B cell (primary cell): ENCODE measurements at regions not wholly inside any gene's neighbourhood (a gene's known extent, or its start where the extent isn't known, plus 50 kb on each side); places are given as distances from the start of the nearest gene placed in this dataset.

Experiments used
- ATAC-seq: fragments of 200-7000 bp; cut with Tn5 transposase; one replicate; pipeline ENCODE4 v1.10.0; 2021; ENCODE audit warnings: low read depth, mild to moderate bottlenecking, moderate number of reproducible peaks, moderate library complexity
- CTCF ChIA-PET: fragments of 350-600 bp; sonication (Branson Sonifier 250); formaldehyde crosslinking; loops from one replicate; lab custom pipeline; 2021; ENCODE audit warnings: antibody characterized with exemption, inconsistent platforms; lab: Charles Lee
- POLR2A ChIA-PET: fragments of 350-600 bp; sonication (Branson Sonifier 250); formaldehyde crosslinking; loops from one replicate; lab custom pipeline; 2021; ENCODE audit warnings: antibody characterized with exemption; lab: Charles Lee
- DNase-seq: peaks from one replicate; pipeline ENCODE4 v3.0.0; 2013
- H2AFZ ChIP-seq: 2 replicates; pipeline ENCODE4 v1.6.1; 2012; ENCODE audit warnings: mild to moderate bottlenecking, low read depth, low read length; ENCODE audit not compliant: insufficient read depth, poor library complexity, severe bottlenecking
- H3K27ac ChIP-seq, 2 donors: 1 replicate in 1 of 2; 2 replicates in 1 of 2; pipeline ENCODE4 v1.5.1; 2012 to 2013; ENCODE audit warnings: low read length in 2 of 2, mild to moderate bottlenecking in 2 of 2, moderate library complexity in 1 of 2
- H3K27me3 ChIP-seq, 4 experiments: fragments of 200-600 bp in 1 of 4; sonication (generic) in 1 of 4; replicated peaks in 1 of 4; 1 replicate in 2 of 4; 2 replicates in 2 of 4; pipeline versions ENCODE4 v1.6.1 to v1.7.0; 2013 to 2016; ENCODE audit warnings: low read length in 3 of 4, mild to moderate bottlenecking in 2 of 4, mixed read lengths in 1 of 4, moderate library complexity in 1 of 4; ENCODE audit not compliant: insufficient read depth in 4 of 4, control insufficient read depth in 3 of 4; ENCODE audit errors: control extremely low read depth in 1 of 4
- H3K36me3 ChIP-seq, 2 experiments: replicated peaks in 1 of 2; 1 replicate in 1 of 2; 2 replicates in 1 of 2; pipeline versions ENCODE4 v1.6.1 to v1.7.1; 2013; ENCODE audit warnings: low read length in 1 of 2; ENCODE audit not compliant: insufficient read depth in 2 of 2, control insufficient read depth in 1 of 2; ENCODE audit errors: control extremely low read depth in 1 of 2, extremely low read depth in 1 of 2
- H3K4me1 ChIP-seq, 2 donors: fragments of 200-600 bp in 1 of 2; sonication (generic) in 1 of 2; 1 replicate in 1 of 2; 2 replicates in 1 of 2; pipeline versions ENCODE4 v1.5.1 to v1.6.1; 2013 to 2017; ENCODE audit warnings: low read length in 2 of 2; ENCODE audit not compliant: control insufficient read depth in 2 of 2, insufficient read depth in 2 of 2
- H3K4me2 ChIP-seq: replicated peaks from 2 replicates; pipeline ENCODE3; 2012; ENCODE audit warnings: mild to moderate bottlenecking, low read depth, low read length; ENCODE audit not compliant: poor library complexity, severe bottlenecking
- H3K4me3 ChIP-seq, 5 experiments: fragments of 200-600 bp in 1 of 5; sonication (generic) in 1 of 5; 1 replicate in 3 of 5; 2 replicates in 2 of 5; pipeline versions ENCODE4 v1.5.1 to v1.7.0; 2011 to 2016; ENCODE audit warnings: low read length in 4 of 5, mild to moderate bottlenecking in 4 of 5, low read depth in 2 of 5, control low read depth in 1 of 5, moderate library complexity in 1 of 5; ENCODE audit not compliant: insufficient read depth in 1 of 5; ENCODE audit errors: control extremely low read depth in 1 of 5, extremely low read depth in 1 of 5
- H3K79me2 ChIP-seq: fragments of 200-600 bp; sonication (generic); one replicate; pipeline ENCODE4 v1.6.0; 2016; ENCODE audit warnings: low read length; ENCODE audit not compliant: control insufficient read depth, insufficient read depth
- H3K9ac ChIP-seq: fragments of 200-600 bp; sonication (generic); 2 replicates; pipeline ENCODE4 v1.6.1; 2017; ENCODE audit warnings: mild to moderate bottlenecking, low read length, moderate library complexity
- H3K9me3 ChIP-seq, 3 donors: one replicate each; pipeline versions ENCODE4 v1.6.1 to v1.7.1; 2013; ENCODE audit warnings: low read length in 2 of 3; ENCODE audit not compliant: control insufficient read depth in 2 of 3, insufficient read depth in 1 of 3; ENCODE audit errors: control extremely low read depth in 1 of 3
- H4K20me1 ChIP-seq: 2 replicates; pipeline ENCODE4 v1.6.0; 2012; ENCODE audit warnings: mild to moderate bottlenecking, low read length; ENCODE audit not compliant: insufficient read depth, control insufficient read depth, poor library complexity, severe bottlenecking
- H3K27ac Mint-ChIP-seq: one replicate; pipeline ENCODE4 v1.8.0; 2021; ENCODE audit warnings: mixed read lengths
- H3K27me3 Mint-ChIP-seq: one replicate; pipeline ENCODE4 v1.8.0; 2021; ENCODE audit warnings: mixed read lengths
- H3K4me1 Mint-ChIP-seq: one replicate; pipeline ENCODE4 v1.8.0; 2021; ENCODE audit warnings: mixed read lengths
- H3K4me3 Mint-ChIP-seq: one replicate; pipeline ENCODE4 v1.8.0; 2021; ENCODE audit warnings: mixed read lengths
- H3K9me3 Mint-ChIP-seq: one replicate; pipeline ENCODE4 v1.8.0; 2022; ENCODE audit warnings: mixed read lengths; ENCODE audit not compliant: insufficient read depth
- EZH2 ChIP-seq: IDR thresholded peaks from 2 replicates; pipeline ENCODE4 v1.6.1; 2012; ENCODE audit warnings: borderline replicate concordance, low read depth, mild to moderate bottlenecking, moderate library complexity, low read length; ENCODE audit not compliant: insufficient read depth, poor library complexity, severe bottlenecking
- WGBS: methylation state at CpG from one replicate; pipeline ENCODE4 v1.1.5; 2013; ENCODE audit warnings: missing lambda C conversion rate; ENCODE audit not compliant: insufficient coverage; 5-methylcytosine and 5-hydroxymethylcytosine counted together
- intact Hi-C: fragments of 100-400 bp; cut with micrococcal nuclease; formaldehyde crosslinking; loops from one replicate; pipeline ENCODE4 v1.10.0; 2022
- TF ChIP-seq, protein P1 (sequence below): fragments of 200-600 bp; IDR thresholded peaks from one replicate; pipeline ENCODE4 v1.8.0; 2022; ENCODE audit warnings: antibody characterized with exemption, mild to moderate bottlenecking

DNA sequence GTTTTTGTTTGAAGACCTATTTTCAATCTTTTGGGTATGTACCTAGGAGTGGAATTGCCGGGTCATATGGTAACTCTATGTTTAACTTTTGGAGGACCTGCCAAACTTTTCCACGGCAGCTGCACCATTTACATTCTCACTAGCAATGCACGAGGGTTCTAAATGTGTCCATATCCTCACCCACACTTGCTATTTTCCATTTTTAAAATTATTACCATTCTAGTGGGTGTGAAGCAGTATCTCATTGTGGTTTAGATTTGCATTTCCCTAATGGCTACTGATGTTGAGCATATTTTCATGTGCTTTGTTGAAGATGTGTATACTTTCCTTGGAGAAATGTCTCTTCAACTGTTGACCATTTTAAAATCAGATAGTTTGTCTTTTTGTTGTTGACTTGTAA, 60.3 kb upstream of the HAPSTR1 start:
- H3K9ac ChIP-seq, result no peak overlapping the region
- H3K36me3 ChIP-seq, result no peaks in the 10 kb centered on the region
- Mint-ChIP-seq H3K4me3 (no peak overlapping the region), H3K27ac (no peak overlapping the region), H3K27me3 (peaks cover 5% of the 10 kb centered on the region), H3K4me1 (no peaks in the 10 kb centered on the region), H3K9me3 (no peaks in the 10 kb centered on the region)
- no peak for TF ChIP-seq EZH2
- TF ChIP-seq, protein P1, sequence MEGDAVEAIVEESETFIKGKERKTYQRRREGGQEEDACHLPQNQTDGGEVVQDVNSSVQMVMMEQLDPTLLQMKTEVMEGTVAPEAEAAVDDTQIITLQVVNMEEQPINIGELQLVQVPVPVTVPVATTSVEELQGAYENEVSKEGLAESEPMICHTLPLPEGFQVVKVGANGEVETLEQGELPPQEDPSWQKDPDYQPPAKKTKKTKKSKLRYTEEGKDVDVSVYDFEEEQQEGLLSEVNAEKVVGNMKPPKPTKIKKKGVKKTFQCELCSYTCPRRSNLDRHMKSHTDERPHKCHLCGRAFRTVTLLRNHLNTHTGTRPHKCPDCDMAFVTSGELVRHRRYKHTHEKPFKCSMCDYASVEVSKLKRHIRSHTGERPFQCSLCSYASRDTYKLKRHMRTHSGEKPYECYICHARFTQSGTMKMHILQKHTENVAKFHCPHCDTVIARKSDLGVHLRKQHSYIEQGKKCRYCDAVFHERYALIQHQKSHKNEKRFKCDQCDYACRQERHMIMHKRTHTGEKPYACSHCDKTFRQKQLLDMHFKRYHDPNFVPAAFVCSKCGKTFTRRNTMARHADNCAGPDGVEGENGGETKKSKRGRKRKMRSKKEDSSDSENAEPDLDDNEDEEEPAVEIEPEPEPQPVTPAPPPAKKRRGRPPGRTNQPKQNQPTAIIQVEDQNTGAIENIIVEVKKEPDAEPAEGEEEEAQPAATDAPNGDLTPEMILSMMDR, result no peak
- no peak overlapping the region for H3K4me3 ChIP-seq
- no CpG with 5 or more reads among the region's 3 CpGs for WGBS
- ChIA-PET POLR2A (interaction anchor here (0.7 kb wide), 1 partner anchor 60 kb away, joined by 4 read pairs; the partner anchor contains the start of gene HAPSTR1), CTCF (interaction anchor here (3.6 kb wide), 1 partner anchor 139 kb away, joined by 24 read pairs; no protein-coding TSS in a partner anchor)
- H3K27ac ChIP-seq, result no peak overlapping the region
- DNase-seq (no peak), ATAC-seq (no peak)
- no peaks in the 10 kb centered on the region for H3K4me1 ChIP-seq
- no peaks in the 10 kb centered on the region for H3K79me2 ChIP-seq
- intact Hi-C loops, result no loop called here
- H3K27me3 ChIP-seq, result peaks cover 0 to 9% (median 0%) of the 10 kb centered on the region in 4 experiments
- no peak overlapping the region for H2AFZ ChIP-seq
- H3K4me2 ChIP-seq, result no peak overlapping the region
- H4K20me1 ChIP-seq, result no peaks in the 10 kb centered on the region
- H3K9me3 ChIP-seq, result no peaks in the 10 kb centered on the region

GRCh38 chr16:9033125-9033830, 58.2 kb upstream of the HAPSTR1 start:
- Histone ChIP-seq H4K20me1 (no peaks in the 10 kb centered on the region), H2AFZ (no peak overlapping the region), H3K9me3 (no peaks in the 10 kb centered on the region), H3K27ac (no peak overlapping the region), H3K4me3 (no peak overlapping the region), H3K79me2 (no peaks in the 10 kb centered on the region), H3K4me1 (no peaks in the 10 kb centered on the region), H3K27me3 (peaks cover 0 to 6% (median 0%) of the 10 kb centered on the region in 4 experiments), H3K4me2 (no peak overlapping the region), H3K9ac (no peak overlapping the region), H3K36me3 (no peaks in the 10 kb centered on the region)
- ATAC-seq (no peak), DNase-seq (peak; percentile 41)
- WGBS, result 90% methylated on average over 7 of the region's 11 CpGs
- TF ChIP-seq, protein P1, result peak; percentile 20
- TF ChIP-seq EZH2, result no peak
- H3K27ac Mint-ChIP-seq, result no peak overlapping the region
- H3K4me3 Mint-ChIP-seq, result no peak overlapping the region
- H3K9me3 Mint-ChIP-seq, result no peaks in the 10 kb centered on the region
- intact Hi-C loops, result loop anchor here (1.0 kb wide), 1 partner anchor 128 kb away; no protein-coding TSS in a partner anchor
- no peaks in the 10 kb centered on the region for H3K4me1 Mint-ChIP-seq
- POLR2A ChIA-PET, result interaction anchor here (0.6 kb wide), 2 partner anchors 64 to 106 kb away, joined by 4 to 8 read pairs; no protein-coding TSS in a partner anchor
- H3K27me3 Mint-ChIP-seq, result peaks cover 2% of the 10 kb centered on the region
- CTCF ChIA-PET, result interaction anchor here (0.8 to 3.6 kb wide), 11 partner anchors 9 to 141 kb away, joined by 3 to 24 read pairs (median 4); no protein-coding TSS in a partner anchor
